Ovary (tissue), 7 donors: ENCODE measurements at regions not wholly inside any gene's neighbourhood (a gene's known extent, or its start where the extent isn't known, plus 50 kb on each side); places are given as distances from the start of the nearest gene placed in this dataset.

ENCODE experiments used
- DNase-seq, 5 donors: peaks; one replicate each; pipeline ENCODE4 v3.0.0-alpha.2; 2019 to 2020
- H3K27ac ChIP-seq, 2 donors: fragments of 200-600 bp; one replicate each; pipeline versions ENCODE4 v1.5.1 to v1.8.0; 2019 to 2022
- H3K27me3 ChIP-seq: fragments of 200-600 bp; one replicate; pipeline ENCODE4 v1.8.0; 2022
- H3K36me3 ChIP-seq: fragments of 200-600 bp; sonication (generic); one replicate; pipeline ENCODE4 v1.5.1; 2019
- H3K4me1 ChIP-seq: one replicate; pipeline ENCODE4 v1.8.1; 2013; ENCODE audit warnings: mild to moderate bottlenecking, moderate library complexity; ENCODE audit not compliant: insufficient read depth
- H3K4me3 ChIP-seq: fragments of 200-600 bp; sonication (generic); one replicate; pipeline ENCODE4 v1.5.1; 2017
- H3K9me3 ChIP-seq, 2 donors: fragments of 200-600 bp in 1 of 2; sonication (generic) in 1 of 2; one replicate each; pipeline versions ENCODE4 v1.5.1 to v1.8.1; 2013 to 2019; ENCODE audit warnings: mild to moderate bottlenecking in 1 of 2, moderate library complexity in 1 of 2
- EP300 ChIP-seq: sonication (generic); formaldehyde crosslinking; IDR thresholded peaks from one replicate; pipeline ENCODE4 v1.6.1; 2017; ENCODE audit warnings: antibody characterized with exemption
- POLR2A ChIP-seq: fragments of 450-650 bp; IDR thresholded peaks from one replicate; pipeline ENCODE4 v1.6.1; 2017; ENCODE audit warnings: antibody characterized with exemption, mild to moderate bottlenecking, moderate library complexity
- WGBS, 3 donors: extraction: QIAGEN DNeasy Blood & Tissue Kit in 1 of 3; methylation state at CpG; one replicate each; pipeline versions ENCODE4 v1.1.5 to v1.1.7; 2013 to 2017; 5-methylcytosine and 5-hydroxymethylcytosine counted together
- intact Hi-C, 4 donors: fragments of 100-400 bp; cut with DNase I; formaldehyde crosslinking; loops; one replicate each; pipeline versions ENCODE4 v1.11.0 to v1.15.1; 2022 to 2023
- TF ChIP-seq, protein P1 (sequence below), 3 donors: fragments of 450-650 bp in 2 of 3; fragments of 200-600 bp in 1 of 3; IDR thresholded peaks; one replicate each; pipeline versions ENCODE4 v1.5.1 to v1.8.0; 2016 to 2022; ENCODE audit warnings: antibody characterized with exemption in 3 of 3, mild to moderate bottlenecking in 1 of 3
- donor health status: DM: no; HTN: no; CAD: no; lungs with moderate emphysema.
- donor health status: DM: no; HTN: no; CAD: no.
- donor health status: Bipolar disorder and iron deficiency.
- donor health status: DM: no; HTN: no; CAD: no.
- donor health status: DM: yes; HTN: yes; CAD: no.

DNA sequence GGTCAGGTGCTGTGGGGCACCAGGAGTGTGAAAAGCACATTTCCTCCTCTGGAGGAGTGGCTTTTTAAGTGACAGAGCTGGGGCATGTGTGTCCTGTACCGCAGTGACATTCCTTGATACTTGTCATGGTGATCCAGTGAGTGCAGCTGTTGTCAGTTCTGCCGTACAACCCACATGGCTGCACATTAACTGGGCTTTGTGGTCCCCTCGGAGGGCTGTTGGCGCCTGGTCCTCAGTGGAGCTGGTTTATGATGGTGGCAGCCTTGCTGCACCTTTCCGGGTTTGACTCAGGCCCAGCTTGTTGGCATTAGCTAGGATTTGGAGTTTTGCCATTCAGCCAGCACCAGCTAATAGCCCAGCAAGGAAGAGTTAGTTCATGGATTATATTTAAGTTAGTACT is 77.0 kb downstream of the SLC25A47 start:
- 89 to 96% (median 93%) methylated on average over 5 of the region's 5 CpGs for WGBS, 3 donors
- H3K36me3 ChIP-seq = no peaks in the 10 kb centered on the region
- TF ChIP-seq, protein P1, sequence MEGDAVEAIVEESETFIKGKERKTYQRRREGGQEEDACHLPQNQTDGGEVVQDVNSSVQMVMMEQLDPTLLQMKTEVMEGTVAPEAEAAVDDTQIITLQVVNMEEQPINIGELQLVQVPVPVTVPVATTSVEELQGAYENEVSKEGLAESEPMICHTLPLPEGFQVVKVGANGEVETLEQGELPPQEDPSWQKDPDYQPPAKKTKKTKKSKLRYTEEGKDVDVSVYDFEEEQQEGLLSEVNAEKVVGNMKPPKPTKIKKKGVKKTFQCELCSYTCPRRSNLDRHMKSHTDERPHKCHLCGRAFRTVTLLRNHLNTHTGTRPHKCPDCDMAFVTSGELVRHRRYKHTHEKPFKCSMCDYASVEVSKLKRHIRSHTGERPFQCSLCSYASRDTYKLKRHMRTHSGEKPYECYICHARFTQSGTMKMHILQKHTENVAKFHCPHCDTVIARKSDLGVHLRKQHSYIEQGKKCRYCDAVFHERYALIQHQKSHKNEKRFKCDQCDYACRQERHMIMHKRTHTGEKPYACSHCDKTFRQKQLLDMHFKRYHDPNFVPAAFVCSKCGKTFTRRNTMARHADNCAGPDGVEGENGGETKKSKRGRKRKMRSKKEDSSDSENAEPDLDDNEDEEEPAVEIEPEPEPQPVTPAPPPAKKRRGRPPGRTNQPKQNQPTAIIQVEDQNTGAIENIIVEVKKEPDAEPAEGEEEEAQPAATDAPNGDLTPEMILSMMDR (IDR thresholded peaks at IDR 0.05) = no peak
- no peak for TF ChIP-seq POLR2A
- no peak for TF ChIP-seq EP300
- no peak for DNase-seq
- no peak overlapping the region for H3K4me3 ChIP-seq
- no peaks in the 10 kb centered on the region for H3K27me3 ChIP-seq
- no peak overlapping the region for H3K27ac ChIP-seq
- intact Hi-C loops = no loop called here
- no peaks in the 10 kb centered on the region for H3K9me3 ChIP-seq
- H3K4me1 ChIP-seq = no peaks in the 10 kb centered on the region

GRCh38 chr14:100401031-100401692 is 78.0 kb downstream of the SLC25A47 start:
- DNase-seq = no peak
- intact Hi-C loops = no loop called here
- 89 to 92% (median 90%) methylated on average over 17 of the region's 17 CpGs for WGBS, 3 donors
- TF ChIP-seq, protein P1 (IDR thresholded peaks at IDR 0.05) = no peak
- TF ChIP-seq EP300 = no peak
- no peak for TF ChIP-seq POLR2A
- Histone ChIP-seq H3K27ac (no peak overlapping the region), H3K36me3 (no peaks in the 10 kb centered on the region), H3K9me3 (no peaks in the 10 kb centered on the region), H3K4me3 (no peak overlapping the region), H3K4me1 (no peaks in the 10 kb centered on the region), H3K27me3 (no peaks in the 10 kb centered on the region)

DNA sequence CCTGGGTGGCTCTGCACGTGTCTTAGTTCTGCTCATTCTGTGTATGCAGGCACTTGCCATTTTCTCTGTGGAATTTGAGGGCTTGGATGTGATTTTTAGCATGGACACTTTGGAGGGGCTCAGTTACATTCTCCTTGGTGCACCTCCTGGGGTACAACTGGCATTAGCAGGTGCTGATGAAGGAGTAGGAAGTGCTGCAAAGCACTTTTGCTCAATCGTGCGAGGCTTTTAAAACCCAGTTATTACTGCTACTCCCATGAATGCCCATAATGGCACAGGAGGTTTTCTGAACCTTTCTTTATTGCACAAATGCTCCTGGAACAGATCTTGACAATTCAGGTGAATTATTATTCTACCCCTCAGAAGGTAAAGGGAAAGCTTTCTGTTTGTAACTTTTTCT is 78.7 kb downstream of the SLC25A47 start:
- DNase-seq = no peak
- no peak overlapping the region for H3K27ac ChIP-seq
- 89 to 90% (median 90%) methylated on average over 3 of the region's 3 CpGs for whole genome bisulfite sequencing, 3 donors
- intact Hi-C loops = no loop called here
- TF ChIP-seq, protein P1 (IDR thresholded peaks at IDR 0.05) = no peak
- no peak for TF ChIP-seq POLR2A
- TF ChIP-seq EP300 = no peak
- H3K4me3 ChIP-seq = no peak overlapping the region
- H3K36me3 ChIP-seq = no peaks in the 10 kb centered on the region
- H3K27me3 ChIP-seq = no peaks in the 10 kb centered on the region
- no peaks in the 10 kb centered on the region for H3K9me3 ChIP-seq
- H3K4me1 ChIP-seq = no peaks in the 10 kb centered on the region

- Histone ChIP-seq H3K9me3 (no peaks in the 10 kb centered on the region), H3K36me3 (no peaks in the 10 kb centered on the region), H3K27ac (no peak overlapping the region), H3K27me3 (no peaks in the 10 kb centered on the region), H3K4me1 (no peaks in the 10 kb centered on the region), H3K4me3 (no peak overlapping the region)
- 69 to 78% (median 71%) methylated on average over 7 of the region's 7 CpGs for WGBS, 3 donors
- intact Hi-C loops = no loop called here
- TF ChIP-seq EP300 = no peak
- TF ChIP-seq POLR2A = no peak
- DNase-seq = no peak
These were observed 79.5 kb downstream of the SLC25A47 start for GRCh38 chr14:100402631-100403030.

GRCh38 chr14:100403105-100403504 is 80.0 kb downstream of the SLC25A47 start:
- Histone ChIP-seq H3K36me3 (no peaks in the 10 kb centered on the region), H3K4me1 (no peaks in the 10 kb centered on the region), H3K27me3 (no peaks in the 10 kb centered on the region), H3K9me3 (no peaks in the 10 kb centered on the region), H3K4me3 (no peak overlapping the region), H3K27ac (no peak overlapping the region)
- intact Hi-C loops = no loop called here
- no peak for DNase-seq
- no peak for TF ChIP-seq POLR2A
- no peak for TF ChIP-seq EP300
- TF ChIP-seq, protein P1 (IDR thresholded peaks at IDR 0.05) = no peak
- 82 to 90% (median 88%) methylated on average over 5 of the region's 5 CpGs for WGBS, 3 donors
